ENCODE measurements at regions not wholly inside any gene's neighbourhood (a gene's known extent, or its start where the extent isn't known, plus 50 kb on each side); places are given as distances from the start of the nearest gene placed in this dataset.

GRCh38 chr4:57504139-57504538 is 394.0 kb upstream of the IGFBP7 start:
- H3K4me1 ChIP-seq (replicated peaks), result no peaks in the 10 kb centered on the region
- no peak overlapping the region for H3K4me3 ChIP-seq
- no peaks in the 10 kb centered on the region for H3K9me3 ChIP-seq (replicated peaks)
- H3K27ac ChIP-seq, result no peak overlapping the region
- no peaks in the 10 kb centered on the region for H3K27me3 ChIP-seq (replicated peaks)
- no peaks in the 10 kb centered on the region for H3K36me3 ChIP-seq
- no peak for DNase-seq (ENCODE audit: low read depth in 1 of 2, low spot score in 2 of 2)

GRCh38 chr4:57501720-57502119 is 391.5 kb upstream of the IGFBP7 start:
- Histone ChIP-seq H3K27ac (no peak overlapping the region), H3K4me1 (replicated peaks) (no peaks in the 10 kb centered on the region), H3K9me3 (replicated peaks) (no peaks in the 10 kb centered on the region), H3K4me3 (no peak overlapping the region), H3K36me3 (no peaks in the 10 kb centered on the region), H3K27me3 (replicated peaks) (no peaks in the 10 kb centered on the region)
- no peak for DNase-seq (ENCODE audit: low read depth in 1 of 2, low spot score in 2 of 2)

- peak in 1 of 2 experiments; percentile 20 for DNase-seq (ENCODE audit: low read depth in 1 of 2, low spot score in 2 of 2)
- no peaks in the 10 kb centered on the region for H3K4me1 ChIP-seq (replicated peaks)
Measured at GRCh38 chr4:57499786-57500185, 389.6 kb upstream of the IGFBP7 start.

GRCh38 chr4:57498251-57498650 is 388.1 kb upstream of the IGFBP7 start:
- no peaks in the 10 kb centered on the region for H3K4me1 ChIP-seq (replicated peaks)
- no peak overlapping the region for H3K4me3 ChIP-seq
- no peaks in the 10 kb centered on the region for H3K27me3 ChIP-seq (replicated peaks)
- H3K36me3 ChIP-seq, result no peaks in the 10 kb centered on the region
- no peak overlapping the region for H3K27ac ChIP-seq
- no peaks in the 10 kb centered on the region for H3K9me3 ChIP-seq (replicated peaks)
- DNase-seq (ENCODE audit: low read depth in 1 of 2, low spot score in 2 of 2), result no peak

More at GRCh38 chr4:57499786-57500185, 389.6 kb upstream of the IGFBP7 start:
- H3K27me3 ChIP-seq (replicated peaks), result no peaks in the 10 kb centered on the region
- no peak overlapping the region for H3K27ac ChIP-seq
- no peaks in the 10 kb centered on the region for H3K36me3 ChIP-seq
- H3K9me3 ChIP-seq (replicated peaks), result no peaks in the 10 kb centered on the region
- no peak overlapping the region for H3K4me3 ChIP-seq

GRCh38 chr4:57496697-57497471 is 386.7 kb upstream of the IGFBP7 start:
- H3K4me1 ChIP-seq (replicated peaks), result no peaks in the 10 kb centered on the region
- no peaks in the 10 kb centered on the region for H3K36me3 ChIP-seq
- DNase-seq (ENCODE audit: low read depth in 1 of 2, low spot score in 2 of 2), result no peak
- H3K9me3 ChIP-seq (replicated peaks), result no peaks in the 10 kb centered on the region
- H3K27me3 ChIP-seq (replicated peaks), result no peaks in the 10 kb centered on the region
- H3K4me3 ChIP-seq, result no peak overlapping the region
- no peak overlapping the region for H3K27ac ChIP-seq

GRCh38 chr4:57494821-57495220 is 384.6 kb upstream of the IGFBP7 start:
- H3K9me3 ChIP-seq (replicated peaks), result no peaks in the 10 kb centered on the region
- H3K4me3 ChIP-seq, result no peak overlapping the region
- H3K4me1 ChIP-seq (replicated peaks), result no peaks in the 10 kb centered on the region
- no peaks in the 10 kb centered on the region for H3K36me3 ChIP-seq
- H3K27me3 ChIP-seq (replicated peaks), result 0 out of 2 replicates have a peak, but pooled peaks cover 9% of the 10 kb centered on the region
- no peak overlapping the region for H3K27ac ChIP-seq
- no peak for DNase-seq (ENCODE audit: low read depth in 1 of 2, low spot score in 2 of 2)

- Histone ChIP-seq H3K4me1 (replicated peaks) (no peaks in the 10 kb centered on the region), H3K27me3 (replicated peaks) (0 out of 2 replicates have a peak, but pooled peaks cover 9% of the 10 kb centered on the region), H3K36me3 (no peaks in the 10 kb centered on the region), H3K27ac (no peak overlapping the region), H3K4me3 (no peak overlapping the region), H3K9me3 (replicated peaks) (no peaks in the 10 kb centered on the region)
- DNase-seq (ENCODE audit: low read depth in 1 of 2, low spot score in 2 of 2), result no peak
Measured at GRCh38 chr4:57492251-57492878, 382.2 kb upstream of the IGFBP7 start.

GRCh38 chr4:57491388-57491787 is 381.2 kb upstream of the IGFBP7 start:
- H3K27me3 ChIP-seq (replicated peaks), result 0 out of 2 replicates have a peak, but pooled peaks cover 9% of the 10 kb centered on the region
- no peaks in the 10 kb centered on the region for H3K36me3 ChIP-seq
- H3K4me3 ChIP-seq, result no peak overlapping the region
- H3K9me3 ChIP-seq (replicated peaks), result no peaks in the 10 kb centered on the region
- H3K4me1 ChIP-seq (replicated peaks), result no peaks in the 10 kb centered on the region
- no peak for DNase-seq (ENCODE audit: low read depth in 1 of 2, low spot score in 2 of 2)
- H3K27ac ChIP-seq, result no peak overlapping the region

GRCh38 chr4:57490520-57491255 is 380.5 kb upstream of the IGFBP7 start:
- no peak for DNase-seq (ENCODE audit: low read depth in 1 of 2, low spot score in 2 of 2)
- 0 out of 2 replicates have a peak, but pooled peaks cover 9% of the 10 kb centered on the region for H3K27me3 ChIP-seq (replicated peaks)

GRCh38 chr4:57488366-57489162 is 378.4 kb upstream of the IGFBP7 start:
- 0 out of 2 replicates have a peak, but pooled peaks cover 9% of the 10 kb centered on the region for H3K27me3 ChIP-seq (replicated peaks)
- H3K9me3 ChIP-seq (replicated peaks), result no peaks in the 10 kb centered on the region
- H3K4me1 ChIP-seq (replicated peaks), result no peaks in the 10 kb centered on the region
- H3K36me3 ChIP-seq, result no peaks in the 10 kb centered on the region
- no peak overlapping the region for H3K27ac ChIP-seq
- no peak overlapping the region for H3K4me3 ChIP-seq
- no peak for DNase-seq (ENCODE audit: low read depth in 1 of 2, low spot score in 2 of 2)

More at GRCh38 chr4:57490520-57491255, 380.5 kb upstream of the IGFBP7 start:
- H3K36me3 ChIP-seq, result no peaks in the 10 kb centered on the region
- H3K4me3 ChIP-seq, result no peak overlapping the region
- H3K9me3 ChIP-seq (replicated peaks), result no peaks in the 10 kb centered on the region
- H3K4me1 ChIP-seq (replicated peaks), result no peaks in the 10 kb centered on the region
- no peak overlapping the region for H3K27ac ChIP-seq

- no peak for DNase-seq (ENCODE audit: low read depth in 1 of 2, low spot score in 2 of 2)
- Histone ChIP-seq H3K4me1 (replicated peaks) (no peaks in the 10 kb centered on the region), H3K9me3 (replicated peaks) (no peaks in the 10 kb centered on the region), H3K27ac (no peak overlapping the region), H3K36me3 (no peaks in the 10 kb centered on the region), H3K27me3 (replicated peaks) (no peaks in the 10 kb centered on the region), H3K4me3 (no peak overlapping the region)
Measured at GRCh38 chr4:57475424-57475823, 365.2 kb upstream of the IGFBP7 start.

GRCh38 chr4:57465321-57466056 is 355.3 kb upstream of the IGFBP7 start:
- H3K4me3 ChIP-seq, result no peak overlapping the region
- H3K36me3 ChIP-seq, result no peaks in the 10 kb centered on the region
- H3K27ac ChIP-seq, result no peak overlapping the region
- no peak for DNase-seq (ENCODE audit: low read depth in 1 of 2, low spot score in 2 of 2)
- no peaks in the 10 kb centered on the region for H3K9me3 ChIP-seq (replicated peaks)
- H3K4me1 ChIP-seq (replicated peaks), result no peaks in the 10 kb centered on the region
- H3K27me3 ChIP-seq (replicated peaks), result no peaks in the 10 kb centered on the region

- DNase-seq (ENCODE audit: low read depth in 1 of 2, low spot score in 2 of 2), result no peak
- Histone ChIP-seq H3K36me3 (no peaks in the 10 kb centered on the region), H3K27me3 (replicated peaks) (no peaks in the 10 kb centered on the region), H3K27ac (no peak overlapping the region), H3K4me3 (no peak overlapping the region), H3K9me3 (replicated peaks) (no peaks in the 10 kb centered on the region), H3K4me1 (replicated peaks) (no peaks in the 10 kb centered on the region)
Measured at GRCh38 chr4:57462843-57463242, 352.7 kb upstream of the IGFBP7 start.

Measured in SJSA1 (cell line).